ENCODE measurements at regions not wholly inside any gene's neighbourhood (a gene's known extent, or its start where the extent isn't known, plus 50 kb on each side); places are given as distances from the start of the nearest gene placed in this dataset.
A peak's percentile ranks its signal among the peaks of the same experiment; 100 is the strongest.

GRCh38 chrX:134718105-134718965 lies 60.1 kb upstream of the PLAC1 start:
- Histone ChIP-seq H3K9me3 (ENCODE audit: control insufficient read depth, insufficient read depth, low read depth, low read length) (0 out of 2 replicates have a peak, but pooled peaks cover 2% of the 10 kb centered on the region), H3K27me3 (ENCODE audit: control insufficient read depth, insufficient read depth, low read length) (no peaks in the 10 kb centered on the region; the same call in 1 of the 2 replicates), H3K4me3 (ENCODE audit: low read depth, low read length) (no peak overlapping the region), H3K9ac (ENCODE audit: low read length) (no peak overlapping the region), H3K4me1 (ENCODE audit: control insufficient read depth, insufficient read depth, low read length) (peaks cover 47% of the 10 kb centered on the region), H3K27ac (ENCODE audit: low read depth, low read length) (peak overlapping the region; percentile 46; the same call in 1 of the 2 replicates), H3K36me3 (ENCODE audit: control insufficient read depth, insufficient read depth, low read length) (no peaks in the 10 kb centered on the region)

GRCh38 chrX:134717698-134718097 lies 59.4 kb upstream of the PLAC1 start:
- Histone ChIP-seq H3K27me3 (ENCODE audit: control insufficient read depth, insufficient read depth, low read length) (no peaks in the 10 kb centered on the region; the same call in 1 of the 2 replicates), H3K9me3 (ENCODE audit: control insufficient read depth, insufficient read depth, low read depth, low read length) (0 out of 2 replicates have a peak, but pooled peaks cover 2% of the 10 kb centered on the region), H3K4me3 (ENCODE audit: low read depth, low read length) (no peak overlapping the region), H3K36me3 (ENCODE audit: control insufficient read depth, insufficient read depth, low read length) (no peaks in the 10 kb centered on the region), H3K9ac (ENCODE audit: low read length) (no peak overlapping the region), H3K4me1 (ENCODE audit: control insufficient read depth, insufficient read depth, low read length) (peaks cover 47% of the 10 kb centered on the region), H3K27ac (ENCODE audit: low read depth, low read length) (no peak overlapping the region)

GRCh38 chrX:134716620-134717012 lies 58.3 kb upstream of the PLAC1 start:
- Histone ChIP-seq H3K9ac (ENCODE audit: low read length) (no peak overlapping the region), H3K9me3 (ENCODE audit: control insufficient read depth, insufficient read depth, low read depth, low read length) (no peaks in the 10 kb centered on the region), H3K27ac (ENCODE audit: low read depth, low read length) (no peak overlapping the region), H3K27me3 (ENCODE audit: control insufficient read depth, insufficient read depth, low read length) (no peaks in the 10 kb centered on the region; the same call in 1 of the 2 replicates), H3K36me3 (ENCODE audit: control insufficient read depth, insufficient read depth, low read length) (no peaks in the 10 kb centered on the region), H3K4me3 (ENCODE audit: low read depth, low read length) (no peak overlapping the region), H3K4me1 (ENCODE audit: control insufficient read depth, insufficient read depth, low read length) (peaks cover 47% of the 10 kb centered on the region)

GRCh38 chrX:134715930-134716619 lies 57.8 kb upstream of the PLAC1 start:
- Histone ChIP-seq H3K4me1 (ENCODE audit: control insufficient read depth, insufficient read depth, low read length) (peaks cover 47% of the 10 kb centered on the region), H3K9me3 (ENCODE audit: control insufficient read depth, insufficient read depth, low read depth, low read length) (no peaks in the 10 kb centered on the region), H3K9ac (ENCODE audit: low read length) (no peak overlapping the region), H3K4me3 (ENCODE audit: low read depth, low read length) (no peak overlapping the region), H3K27me3 (ENCODE audit: control insufficient read depth, insufficient read depth, low read length) (no peaks in the 10 kb centered on the region; the same call in 1 of the 2 replicates), H3K36me3 (ENCODE audit: control insufficient read depth, insufficient read depth, low read length) (no peaks in the 10 kb centered on the region), H3K27ac (ENCODE audit: low read depth, low read length) (no peak overlapping the region)

- no peak overlapping the region for H3K27ac ChIP-seq (ENCODE audit: low read depth, low read length)
- no peaks in the 10 kb centered on the region; the same call in 1 of the 2 replicates for H3K27me3 ChIP-seq (ENCODE audit: control insufficient read depth, insufficient read depth, low read length)
- H3K4me1 ChIP-seq (ENCODE audit: control insufficient read depth, insufficient read depth, low read length) = peaks cover 47% of the 10 kb centered on the region
- no peaks in the 10 kb centered on the region for H3K36me3 ChIP-seq (ENCODE audit: control insufficient read depth, insufficient read depth, low read length)
- no peak overlapping the region for H3K9ac ChIP-seq (ENCODE audit: low read length)
- no peak overlapping the region for H3K4me3 ChIP-seq (ENCODE audit: low read depth, low read length)
- H3K9me3 ChIP-seq (ENCODE audit: control insufficient read depth, insufficient read depth, low read depth, low read length) = no peaks in the 10 kb centered on the region
Observed at GRCh38 chrX:134714633-134715110, 56.4 kb upstream of the PLAC1 start.

- Histone ChIP-seq H3K4me1 (ENCODE audit: control insufficient read depth, insufficient read depth, low read length) (peaks cover 41% of the 10 kb centered on the region), H3K27ac (ENCODE audit: low read depth, low read length) (no peak overlapping the region)
Observed at GRCh38 chrX:134713618-134714107, 55.4 kb upstream of the PLAC1 start.

GRCh38 chrX:134712272-134712671 lies 54.0 kb upstream of the PLAC1 start:
- Histone ChIP-seq H3K9ac (ENCODE audit: low read length) (no peak overlapping the region), H3K4me3 (ENCODE audit: low read depth, low read length) (no peak overlapping the region), H3K4me1 (ENCODE audit: control insufficient read depth, insufficient read depth, low read length) (peaks cover 28% of the 10 kb centered on the region), H3K36me3 (ENCODE audit: control insufficient read depth, insufficient read depth, low read length) (no peaks in the 10 kb centered on the region), H3K27me3 (ENCODE audit: control insufficient read depth, insufficient read depth, low read length) (no peaks in the 10 kb centered on the region), H3K9me3 (ENCODE audit: control insufficient read depth, insufficient read depth, low read depth, low read length) (no peaks in the 10 kb centered on the region), H3K27ac (ENCODE audit: low read depth, low read length) (no peak overlapping the region)

More at GRCh38 chrX:134713618-134714107, 55.4 kb upstream of the PLAC1 start:
- no peaks in the 10 kb centered on the region; the same call in 1 of the 2 replicates for H3K27me3 ChIP-seq (ENCODE audit: control insufficient read depth, insufficient read depth, low read length)
- H3K4me3 ChIP-seq (ENCODE audit: low read depth, low read length) = no peak overlapping the region
- H3K9ac ChIP-seq (ENCODE audit: low read length) = no peak overlapping the region
- H3K36me3 ChIP-seq (ENCODE audit: control insufficient read depth, insufficient read depth, low read length) = no peaks in the 10 kb centered on the region
- H3K9me3 ChIP-seq (ENCODE audit: control insufficient read depth, insufficient read depth, low read depth, low read length) = no peaks in the 10 kb centered on the region

GRCh38 chrX:134711135-134711921 lies 53.1 kb upstream of the PLAC1 start:
- no peaks in the 10 kb centered on the region for H3K27me3 ChIP-seq (ENCODE audit: control insufficient read depth, insufficient read depth, low read length)
- H3K4me3 ChIP-seq (ENCODE audit: low read depth, low read length) = no peak overlapping the region
- H3K4me1 ChIP-seq (ENCODE audit: control insufficient read depth, insufficient read depth, low read length) = peaks cover 23% of the 10 kb centered on the region
- no peak overlapping the region for H3K27ac ChIP-seq (ENCODE audit: low read depth, low read length)
- no peak overlapping the region for H3K9ac ChIP-seq (ENCODE audit: low read length)
- no peaks in the 10 kb centered on the region for H3K36me3 ChIP-seq (ENCODE audit: control insufficient read depth, insufficient read depth, low read length)
- H3K9me3 ChIP-seq (ENCODE audit: control insufficient read depth, insufficient read depth, low read depth, low read length) = no peaks in the 10 kb centered on the region
